Activated T-cell treated with anti-CD3 and anti-CD28 coated beads, Interleukin-2, amount 50 U/mL, for 4 hours (primary cell): ENCODE measurements at regions not wholly inside any gene's neighbourhood (a gene's known extent, or its start where the extent isn't known, plus 50 kb on each side); places are given as distances from the start of the nearest gene placed in this dataset.

Experiments
- ATAC-seq, 2 donors: fragments of 200-7000 bp; cut with Tn5 transposase; one replicate each; pipeline ENCODE4 v1.10.0; 2021
- DNase-seq: peaks from one replicate; pipeline ENCODE4 v3.0.0-alpha.2; 2020
- H3K27me3 Mint-ChIP-seq: one replicate; pipeline ENCODE4 v1.8.0; 2021; ENCODE audit warnings: low read depth, mixed read lengths
- H3K36me3 Mint-ChIP-seq: one replicate; pipeline ENCODE4 v1.8.0; 2022; ENCODE audit warnings: mixed read lengths; ENCODE audit not compliant: insufficient read depth
- H3K4me1 Mint-ChIP-seq: one replicate; pipeline ENCODE4 v1.8.0; 2021; ENCODE audit warnings: low read depth, mixed read lengths
- H3K4me3 Mint-ChIP-seq: one replicate; pipeline ENCODE4 v1.8.0; 2021; ENCODE audit warnings: mild to moderate bottlenecking, moderate library complexity, mixed read lengths
- H3K9me3 Mint-ChIP-seq: one replicate; pipeline ENCODE4 v1.8.0; 2021; ENCODE audit warnings: mixed read lengths

- H3K36me3 Mint-ChIP-seq, result no peaks in the 10 kb centered on the region
- no peaks in the 10 kb centered on the region for H3K4me1 Mint-ChIP-seq
- H3K27me3 Mint-ChIP-seq, result no peaks in the 10 kb centered on the region
- peaks cover 6% of the 10 kb centered on the region for H3K9me3 Mint-ChIP-seq
- DNase-seq (no peak), ATAC-seq (no peak)
- no peak overlapping the region for H3K4me3 Mint-ChIP-seq
Observed at GRCh38 chr4:24096603-24097002, 206.8 kb upstream of the PPARGC1A start.

DNA sequence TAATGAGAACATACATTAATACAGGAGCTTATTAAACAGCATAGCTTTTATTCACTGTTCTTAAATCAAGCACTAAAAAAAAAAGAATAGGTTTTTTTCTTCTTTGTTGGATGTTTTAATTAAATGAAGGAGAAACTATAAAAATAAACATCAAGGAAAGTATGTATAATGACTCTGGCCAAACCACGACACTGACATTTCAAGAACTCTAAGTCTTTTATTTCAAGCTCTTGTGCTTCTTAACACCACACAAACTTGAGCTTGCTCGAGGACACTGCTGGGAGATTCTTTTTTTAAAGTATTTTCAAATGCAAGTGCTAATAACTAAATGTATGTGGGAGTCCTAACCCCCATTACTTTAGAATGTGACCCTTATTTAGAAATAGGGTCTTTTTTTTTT lies 204.9 kb upstream of the PPARGC1A start:
- no peaks in the 10 kb centered on the region for H3K4me1 Mint-ChIP-seq
- no peaks in the 10 kb centered on the region for H3K27me3 Mint-ChIP-seq
- DNase-seq, result no peak
- peaks cover 6% of the 10 kb centered on the region for H3K9me3 Mint-ChIP-seq
- ATAC-seq, result no peak
- no peak overlapping the region for H3K4me3 Mint-ChIP-seq
- H3K36me3 Mint-ChIP-seq, result no peaks in the 10 kb centered on the region

DNA sequence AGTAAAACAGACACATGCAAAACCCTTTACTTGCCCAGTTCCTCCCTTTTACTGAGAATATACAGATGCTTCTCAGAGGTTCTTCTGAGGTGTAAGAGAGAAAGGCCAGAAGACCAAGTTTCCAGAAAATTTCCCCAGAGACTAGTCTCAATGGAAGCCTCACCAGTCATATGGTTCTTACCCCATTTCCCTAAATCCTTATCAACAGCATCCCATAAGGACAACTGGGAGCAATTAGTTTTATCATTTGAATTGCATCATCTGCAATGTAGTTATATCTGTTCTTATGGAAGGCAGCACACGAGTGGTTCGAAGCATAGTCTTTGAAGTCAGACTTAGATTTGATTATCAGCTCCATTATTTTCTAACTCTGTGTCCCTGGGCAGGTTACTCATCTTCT lies 203.6 kb upstream of the PPARGC1A start:
- H3K4me1 Mint-ChIP-seq, result no peaks in the 10 kb centered on the region
- DNase-seq, result no peak
- no peaks in the 10 kb centered on the region for H3K36me3 Mint-ChIP-seq
- ATAC-seq, result no peak
- peaks cover 6% of the 10 kb centered on the region for H3K9me3 Mint-ChIP-seq
- H3K27me3 Mint-ChIP-seq, result no peaks in the 10 kb centered on the region
- no peak overlapping the region for H3K4me3 Mint-ChIP-seq

- Mint-ChIP-seq H3K9me3 (peaks cover 6% of the 10 kb centered on the region), H3K36me3 (no peaks in the 10 kb centered on the region), H3K4me1 (no peaks in the 10 kb centered on the region), H3K27me3 (no peaks in the 10 kb centered on the region), H3K4me3 (no peak overlapping the region)
- no peak for ATAC-seq
- DNase-seq, result no peak
Observed at GRCh38 chr4:24091639-24092233, 201.9 kb upstream of the PPARGC1A start.

DNA sequence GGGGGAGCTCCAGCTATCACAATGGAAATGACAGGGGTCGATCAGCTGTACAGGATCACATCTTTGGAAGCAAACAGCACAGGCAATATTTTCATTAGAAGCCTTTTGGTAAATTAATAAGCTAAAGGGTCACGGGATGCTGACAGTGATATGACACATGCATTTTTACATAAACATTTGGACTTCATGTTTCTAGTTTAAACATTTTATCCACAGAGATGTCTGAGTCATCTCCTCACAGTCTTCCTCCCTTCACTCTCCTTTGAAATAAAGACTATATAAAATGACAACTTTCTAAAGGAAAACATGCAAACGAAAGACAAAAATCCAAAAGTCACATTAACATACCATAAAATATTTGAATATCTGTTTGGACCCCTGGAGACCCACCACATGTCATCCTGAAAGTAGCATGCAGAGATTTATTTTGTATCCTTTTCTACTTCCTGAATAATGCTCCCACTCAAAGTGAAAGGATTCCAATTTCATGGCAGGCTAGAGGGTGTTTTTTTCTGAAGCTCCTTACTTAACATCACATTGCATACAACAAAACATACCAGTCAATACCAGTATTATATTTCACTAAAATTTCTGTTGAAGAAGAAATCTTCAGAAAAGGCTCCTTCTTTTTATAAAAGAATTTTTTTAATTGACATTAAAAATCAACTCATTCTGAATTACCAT lies 200.1 kb upstream of the PPARGC1A start:
- Mint-ChIP-seq H3K27me3 (no peaks in the 10 kb centered on the region), H3K9me3 (peaks cover 12% of the 10 kb centered on the region), H3K36me3 (no peaks in the 10 kb centered on the region), H3K4me1 (no peaks in the 10 kb centered on the region), H3K4me3 (no peak overlapping the region)
- ATAC-seq (no peak), DNase-seq (no peak)

GRCh38 chr4:24080871-24081270 lies 191.0 kb upstream of the PPARGC1A start:
- no peak for DNase-seq
- H3K27me3 Mint-ChIP-seq, result no peaks in the 10 kb centered on the region
- no peaks in the 10 kb centered on the region for H3K4me1 Mint-ChIP-seq
- peaks cover 3% of the 10 kb centered on the region for H3K9me3 Mint-ChIP-seq
- H3K36me3 Mint-ChIP-seq, result no peaks in the 10 kb centered on the region
- ATAC-seq, result no peak
- no peak overlapping the region for H3K4me3 Mint-ChIP-seq

- Mint-ChIP-seq H3K9me3 (peaks cover 8% of the 10 kb centered on the region), H3K4me1 (no peaks in the 10 kb centered on the region), H3K4me3 (no peak overlapping the region), H3K27me3 (no peaks in the 10 kb centered on the region), H3K36me3 (no peaks in the 10 kb centered on the region)
- DNase-seq (no peak), ATAC-seq (no peak)
Observed at GRCh38 chr4:24078347-24078962, 188.6 kb upstream of the PPARGC1A start.

DNA sequence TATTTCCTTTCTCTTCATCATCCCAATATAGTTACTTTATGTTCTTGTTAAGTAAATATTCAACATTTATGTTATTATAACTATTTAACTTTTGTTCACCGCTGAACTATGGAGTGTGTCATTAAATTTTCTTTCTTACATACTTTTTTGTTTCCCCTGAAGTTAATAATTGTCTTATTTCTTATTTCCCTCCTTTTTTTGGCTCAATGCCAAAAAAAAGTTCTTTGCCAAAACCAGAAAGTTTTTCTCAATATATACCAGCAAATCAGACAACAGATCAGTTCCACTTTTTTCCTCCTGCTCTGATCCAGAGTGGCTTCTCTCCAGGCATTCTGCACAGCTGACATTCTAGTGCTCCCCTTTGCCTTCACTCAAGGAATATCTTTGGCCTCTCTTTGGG lies 187.0 kb upstream of the PPARGC1A start:
- ATAC-seq (no peak), DNase-seq (no peak)
- Mint-ChIP-seq H3K4me3 (no peak overlapping the region), H3K36me3 (no peaks in the 10 kb centered on the region), H3K9me3 (peaks cover 8% of the 10 kb centered on the region), H3K27me3 (no peaks in the 10 kb centered on the region), H3K4me1 (no peaks in the 10 kb centered on the region)

DNA sequence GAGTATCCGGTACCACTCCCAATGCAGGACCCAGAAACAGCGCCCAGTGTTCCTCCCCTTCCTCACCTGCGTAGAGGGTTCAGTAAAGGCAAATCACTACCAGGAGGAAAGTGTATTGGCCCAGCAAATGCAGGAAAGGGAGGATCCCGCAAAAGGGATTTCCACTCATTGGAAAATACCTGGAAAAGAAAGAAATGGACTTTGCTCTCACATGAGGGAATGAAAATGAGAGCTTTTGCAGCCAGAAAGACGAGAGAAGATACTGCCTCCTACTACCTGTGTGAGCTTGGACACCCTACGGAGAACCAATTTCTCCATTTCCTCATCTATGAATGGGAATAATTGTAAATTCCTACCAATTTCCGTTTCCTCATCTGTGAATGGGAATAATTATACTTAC lies 184.1 kb upstream of the PPARGC1A start:
- Mint-ChIP-seq H3K9me3 (peaks cover 8% of the 10 kb centered on the region), H3K36me3 (no peaks in the 10 kb centered on the region), H3K4me1 (no peaks in the 10 kb centered on the region), H3K27me3 (no peaks in the 10 kb centered on the region), H3K4me3 (no peak overlapping the region)
- DNase-seq (no peak), ATAC-seq (no peak)

DNA sequence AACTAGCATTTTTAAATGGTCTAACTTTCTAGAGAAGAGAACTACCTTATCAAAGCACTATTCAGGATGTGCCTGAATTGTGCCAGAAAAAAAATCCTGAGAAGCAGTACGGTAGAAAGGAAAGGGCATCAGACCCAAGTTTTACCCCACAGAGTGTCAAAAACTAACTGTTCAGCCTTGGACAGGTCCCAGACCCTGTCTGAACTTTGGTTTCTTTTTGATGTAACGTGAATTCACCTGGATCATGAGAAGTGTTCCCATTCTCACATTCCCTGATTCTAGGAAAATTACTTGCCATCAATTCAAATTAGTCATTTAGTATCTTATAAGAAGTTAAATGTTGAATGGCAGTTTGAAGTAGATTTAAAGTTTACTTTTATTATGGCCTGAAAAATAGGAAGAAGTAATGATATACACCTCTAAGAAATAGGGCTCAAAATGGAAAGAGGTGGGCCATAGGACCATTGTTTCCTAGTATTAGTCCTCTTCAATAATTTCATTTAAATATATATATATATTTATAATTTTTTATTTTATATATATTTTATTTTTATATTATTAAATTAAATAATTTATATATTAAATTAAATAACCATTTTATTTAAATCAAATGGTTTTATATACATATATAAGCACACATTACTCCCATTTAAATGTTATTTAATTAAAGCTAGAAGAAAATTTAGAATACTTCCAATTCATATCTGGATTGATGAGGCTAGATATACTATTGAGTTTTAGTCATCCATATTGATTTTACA lies 181.9 kb upstream of the PPARGC1A start:
- no peaks in the 10 kb centered on the region for H3K36me3 Mint-ChIP-seq
- H3K9me3 Mint-ChIP-seq, result peaks cover 8% of the 10 kb centered on the region
- DNase-seq (no peak), ATAC-seq (no peak)
- H3K4me3 Mint-ChIP-seq, result no peak overlapping the region
- no peaks in the 10 kb centered on the region for H3K27me3 Mint-ChIP-seq
- H3K4me1 Mint-ChIP-seq, result no peaks in the 10 kb centered on the region

DNA sequence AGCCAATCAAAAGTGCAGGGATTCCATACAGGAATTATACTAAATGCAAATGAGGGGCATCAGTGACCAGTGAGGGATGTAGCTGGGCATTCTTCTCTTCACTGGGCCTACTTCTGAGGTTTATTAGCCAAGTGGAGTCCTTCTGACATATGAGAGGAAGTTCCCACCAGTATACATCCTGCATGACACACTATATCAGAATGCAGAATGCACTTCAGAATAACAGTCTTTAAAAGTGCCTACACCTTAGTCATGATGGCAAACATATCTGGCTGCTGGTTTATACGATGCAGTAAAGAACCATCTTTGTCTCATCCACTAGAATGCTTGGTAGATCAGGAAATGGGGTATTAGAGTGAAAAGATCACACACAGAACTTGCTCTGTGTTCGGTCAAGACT lies 180.3 kb upstream of the PPARGC1A start:
- Mint-ChIP-seq H3K9me3 (no peaks in the 10 kb centered on the region), H3K4me1 (no peaks in the 10 kb centered on the region), H3K4me3 (no peak overlapping the region), H3K27me3 (no peaks in the 10 kb centered on the region), H3K36me3 (no peaks in the 10 kb centered on the region)
- ATAC-seq, result no peak
- DNase-seq, result no peak

DNA sequence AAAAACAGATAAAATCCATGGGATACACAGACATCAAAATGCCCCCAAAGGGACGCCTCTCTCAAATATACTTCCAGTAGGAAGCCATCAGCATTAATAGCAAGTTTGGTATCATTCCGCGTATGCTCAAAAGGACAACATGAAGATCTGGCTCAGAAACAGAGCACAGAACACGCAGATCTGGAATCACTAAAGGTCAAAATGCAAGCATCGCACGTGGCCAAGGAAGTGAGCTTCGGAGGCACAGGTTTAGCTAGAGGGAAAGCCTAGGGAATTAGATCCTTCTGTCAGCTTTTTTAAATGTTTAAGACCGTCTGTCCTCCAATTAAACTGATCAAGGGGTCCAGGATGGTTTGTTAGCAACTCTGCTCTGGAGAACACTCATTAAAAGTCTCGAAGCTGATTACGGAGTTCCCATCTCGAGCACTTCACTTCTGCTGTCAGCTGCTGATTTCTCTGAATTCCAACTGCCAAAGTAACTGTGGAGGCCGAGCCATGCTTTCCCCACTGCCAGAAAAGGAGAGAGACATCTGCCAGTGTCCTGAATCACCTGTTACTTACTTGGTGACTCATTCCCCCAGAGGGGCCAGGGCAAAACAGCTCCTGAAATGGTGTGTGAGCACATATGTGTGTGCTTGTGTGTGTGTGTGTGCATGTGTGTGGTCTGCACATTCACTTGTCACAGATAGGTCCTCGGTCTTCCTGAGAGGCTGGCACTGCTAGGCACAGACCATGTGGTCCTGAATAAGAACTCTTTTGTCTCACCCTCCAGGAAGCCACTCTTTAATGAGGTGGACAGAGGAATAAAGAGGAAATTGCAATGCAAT lies 177.7 kb upstream of the PPARGC1A start:
- H3K4me3 Mint-ChIP-seq, result no peak overlapping the region

GRCh38 chr4:24065974-24066373 lies 176.1 kb upstream of the PPARGC1A start:
- Mint-ChIP-seq H3K9me3 (no peaks in the 10 kb centered on the region), H3K4me1 (no peaks in the 10 kb centered on the region), H3K27me3 (no peaks in the 10 kb centered on the region), H3K36me3 (no peaks in the 10 kb centered on the region), H3K4me3 (no peak overlapping the region)
- no peak for ATAC-seq
- no peak for DNase-seq

More for the DNA sequence above, 177.7 kb upstream of the PPARGC1A start:
- Mint-ChIP-seq H3K9me3 (no peaks in the 10 kb centered on the region), H3K36me3 (no peaks in the 10 kb centered on the region), H3K27me3 (no peaks in the 10 kb centered on the region), H3K4me1 (no peaks in the 10 kb centered on the region)
- DNase-seq, result no peak
- ATAC-seq, result no peak

- no peaks in the 10 kb centered on the region for H3K4me1 Mint-ChIP-seq
- no peaks in the 10 kb centered on the region for H3K36me3 Mint-ChIP-seq
- DNase-seq (no peak), ATAC-seq (no peak)
- H3K27me3 Mint-ChIP-seq, result no peaks in the 10 kb centered on the region
- H3K4me3 Mint-ChIP-seq, result no peak overlapping the region
- H3K9me3 Mint-ChIP-seq, result no peaks in the 10 kb centered on the region
Observed at GRCh38 chr4:24063731-24064130, 173.9 kb upstream of the PPARGC1A start.
